KMS-11 (cell line): ENCODE measurements at regions not wholly inside any gene's neighbourhood (a gene's known extent, or its start where the extent isn't known, plus 50 kb on each side); places are given as distances from the start of the nearest gene placed in this dataset.

Experiments
- H2AFZ ChIP-seq: fragments of 200-600 bp; sonication (generic); 2 replicates; pipeline ENCODE4 v1.6.1; 2016; ENCODE audit warnings: antibody characterized with exemption, mixed run types, low read depth
- H3K27ac ChIP-seq: fragments of 200-600 bp; sonication (generic); 2 replicates; pipeline ENCODE4 v1.6.1; 2016; ENCODE audit warnings: mild to moderate bottlenecking, mixed run types
- H3K27me3 ChIP-seq: fragments of 200-600 bp; sonication (generic); 2 replicates; pipeline ENCODE4 v1.6.1; 2017; ENCODE audit warnings: mild to moderate bottlenecking, low read depth, mixed run types, moderate library complexity; ENCODE audit not compliant: insufficient read depth
- H3K36me3 ChIP-seq: fragments of 200-600 bp; sonication (generic); 2 replicates; pipeline ENCODE4 v1.6.1; 2017; ENCODE audit warnings: mild to moderate bottlenecking, mixed run types; ENCODE audit not compliant: insufficient read depth
- H3K4me1 ChIP-seq: fragments of 200-600 bp; sonication (generic); 2 replicates; pipeline ENCODE4 v1.6.1; 2016; ENCODE audit warnings: mild to moderate bottlenecking, low read depth, mixed run types; ENCODE audit not compliant: poor library complexity, severe bottlenecking
- H3K4me2 ChIP-seq: fragments of 200-600 bp; sonication (generic); 2 replicates; pipeline ENCODE4 v1.7.0; 2016; ENCODE audit warnings: mild to moderate bottlenecking, mixed run types
- H3K4me3 ChIP-seq: fragments of 200-600 bp; sonication (generic); IDR thresholded peaks from 2 replicates; pipeline ENCODE4 v1.6.1; 2017; ENCODE audit warnings: low read depth, low read length, mixed read lengths; ENCODE audit not compliant: insufficient read depth
- H3K79me2 ChIP-seq: fragments of 200-600 bp; sonication (generic); 2 replicates; pipeline ENCODE4 v1.6.1; 2016; ENCODE audit warnings: low read depth, mixed run types; ENCODE audit not compliant: insufficient read depth
- H3K9ac ChIP-seq: fragments of 200-600 bp; sonication (generic); 2 replicates; pipeline ENCODE4 v1.6.1; 2016; ENCODE audit warnings: mild to moderate bottlenecking, mixed run types
- H4K20me1 ChIP-seq: fragments of 200-600 bp; sonication (generic); 2 replicates; pipeline ENCODE4 v1.6.1; 2016; ENCODE audit warnings: mild to moderate bottlenecking, mixed run types; ENCODE audit not compliant: insufficient read depth
- TF ChIP-seq, protein P1 (sequence below): fragments of 200-600 bp; sonication (generic); conservative IDR thresholded peaks from 2 replicates; pipeline ENCODE4 v1.6.1; 2017; ENCODE audit warnings: low read depth, mild to moderate bottlenecking, antibody characterized with exemption, low read length, moderate library complexity, mixed read lengths

DNA sequence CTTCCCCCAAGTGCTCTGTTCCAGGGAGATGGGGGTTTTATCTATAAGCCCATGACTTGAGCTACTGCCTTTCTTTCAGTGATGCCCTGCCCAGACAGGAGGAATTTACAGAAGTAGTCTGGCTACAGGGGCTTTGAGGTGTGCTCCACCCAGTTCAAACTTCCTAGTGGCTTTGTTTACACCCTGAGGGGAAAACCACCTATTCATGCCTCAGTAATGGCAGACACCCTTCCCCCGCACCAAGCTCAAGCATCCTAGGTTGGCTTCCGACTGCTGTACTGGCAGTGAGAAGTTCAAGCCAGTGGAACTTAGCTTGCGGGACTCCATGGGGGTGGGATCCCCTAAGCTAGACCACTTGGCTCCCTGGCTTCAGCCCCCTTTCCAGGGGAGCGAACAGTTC lies 154.6 kb downstream of the IZUMO3 start:
- Histone ChIP-seq H3K4me1 (no peaks in the 10 kb centered on the region), H2AFZ (no peak overlapping the region), H3K27ac (no peak overlapping the region), H3K36me3 (no peaks in the 10 kb centered on the region), H3K4me3 (no peak overlapping the region), H3K9ac (no peak overlapping the region), H3K79me2 (no peaks in the 10 kb centered on the region), H4K20me1 (no peaks in the 10 kb centered on the region), H3K27me3 (no peaks in the 10 kb centered on the region), H3K4me2 (no peak overlapping the region)
- TF ChIP-seq, protein P1, sequence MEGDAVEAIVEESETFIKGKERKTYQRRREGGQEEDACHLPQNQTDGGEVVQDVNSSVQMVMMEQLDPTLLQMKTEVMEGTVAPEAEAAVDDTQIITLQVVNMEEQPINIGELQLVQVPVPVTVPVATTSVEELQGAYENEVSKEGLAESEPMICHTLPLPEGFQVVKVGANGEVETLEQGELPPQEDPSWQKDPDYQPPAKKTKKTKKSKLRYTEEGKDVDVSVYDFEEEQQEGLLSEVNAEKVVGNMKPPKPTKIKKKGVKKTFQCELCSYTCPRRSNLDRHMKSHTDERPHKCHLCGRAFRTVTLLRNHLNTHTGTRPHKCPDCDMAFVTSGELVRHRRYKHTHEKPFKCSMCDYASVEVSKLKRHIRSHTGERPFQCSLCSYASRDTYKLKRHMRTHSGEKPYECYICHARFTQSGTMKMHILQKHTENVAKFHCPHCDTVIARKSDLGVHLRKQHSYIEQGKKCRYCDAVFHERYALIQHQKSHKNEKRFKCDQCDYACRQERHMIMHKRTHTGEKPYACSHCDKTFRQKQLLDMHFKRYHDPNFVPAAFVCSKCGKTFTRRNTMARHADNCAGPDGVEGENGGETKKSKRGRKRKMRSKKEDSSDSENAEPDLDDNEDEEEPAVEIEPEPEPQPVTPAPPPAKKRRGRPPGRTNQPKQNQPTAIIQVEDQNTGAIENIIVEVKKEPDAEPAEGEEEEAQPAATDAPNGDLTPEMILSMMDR, result no peak

DNA sequence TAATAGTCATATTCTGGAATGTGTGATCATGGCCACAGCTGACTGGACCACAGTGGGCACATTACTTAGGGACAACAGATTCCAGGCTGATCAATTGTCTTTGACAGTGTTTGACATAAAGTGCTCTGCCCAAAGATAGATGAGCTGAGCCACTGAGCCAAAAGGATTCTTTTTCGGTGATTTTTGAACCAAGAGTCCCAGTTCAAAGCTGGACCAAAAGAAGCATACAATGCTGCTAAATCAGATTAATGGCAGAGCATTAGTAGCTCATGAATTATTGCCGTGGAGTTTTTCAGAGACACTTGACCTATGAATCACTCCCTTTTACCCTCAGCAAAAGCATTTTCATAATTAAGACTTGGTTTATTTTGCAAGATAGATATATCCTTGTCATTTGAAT lies 160.6 kb downstream of the IZUMO3 start:
- TF ChIP-seq, protein P1, result no peak
- H3K27ac ChIP-seq, result no peak overlapping the region

DNA sequence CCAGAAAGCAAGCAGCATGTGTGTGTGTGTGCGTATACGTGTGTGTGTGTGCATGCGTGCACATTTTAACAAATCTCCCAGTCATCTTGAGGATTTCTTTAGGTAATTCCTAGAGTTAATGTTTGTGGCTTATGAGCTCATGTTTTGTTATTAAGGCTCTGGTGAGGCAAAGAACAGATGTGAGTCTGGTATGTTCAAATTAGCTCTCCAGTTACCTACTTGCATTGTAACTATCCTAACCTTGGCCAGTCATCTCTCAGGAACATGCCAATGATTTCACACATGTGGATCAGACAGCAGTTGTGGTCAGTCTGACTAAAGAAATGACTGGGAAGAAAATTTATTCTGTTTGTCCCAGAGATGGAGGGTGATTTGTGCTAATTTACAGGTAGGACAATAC lies 163.1 kb downstream of the IZUMO3 start:
- H3K4me2 ChIP-seq, result no peak overlapping the region
- TF ChIP-seq, protein P1, result no peak
- H2AFZ ChIP-seq, result no peak overlapping the region
- no peaks in the 10 kb centered on the region for H4K20me1 ChIP-seq
- H3K27ac ChIP-seq, result no peak overlapping the region
- H3K9ac ChIP-seq, result no peak overlapping the region
- no peaks in the 10 kb centered on the region for H3K4me1 ChIP-seq
- H3K79me2 ChIP-seq, result no peaks in the 10 kb centered on the region
- no peaks in the 10 kb centered on the region for H3K36me3 ChIP-seq
- H3K4me3 ChIP-seq, result no peak overlapping the region
- H3K27me3 ChIP-seq, result no peaks in the 10 kb centered on the region

More for the DNA sequence above, 160.6 kb downstream of the IZUMO3 start:
- Histone ChIP-seq H3K4me1 (no peaks in the 10 kb centered on the region), H3K9ac (no peak overlapping the region), H3K79me2 (no peaks in the 10 kb centered on the region), H3K4me2 (no peak overlapping the region), H4K20me1 (no peaks in the 10 kb centered on the region), H3K36me3 (no peaks in the 10 kb centered on the region), H3K4me3 (no peak overlapping the region), H2AFZ (no peak overlapping the region), H3K27me3 (no peaks in the 10 kb centered on the region)

DNA sequence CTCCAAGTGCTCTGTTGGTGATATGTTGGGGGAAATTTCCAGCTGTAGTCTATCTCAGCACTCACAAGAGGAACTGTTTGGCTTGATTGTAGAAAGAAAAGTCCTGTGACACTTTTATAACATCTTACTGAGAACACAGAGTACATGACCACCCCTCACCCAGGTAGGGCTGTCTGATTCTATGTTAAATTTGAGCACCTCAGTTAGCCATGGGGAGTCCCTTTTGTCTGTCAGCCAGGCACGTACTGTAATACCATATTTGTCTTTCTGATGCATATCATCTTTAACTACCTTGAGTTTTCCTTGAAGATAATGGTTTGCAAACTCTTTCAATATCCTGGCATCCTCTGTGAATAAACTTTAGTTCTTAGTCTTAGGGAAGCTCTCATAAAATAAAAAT lies 164.5 kb downstream of the IZUMO3 start:
- Histone ChIP-seq H3K9ac (no peak overlapping the region), H3K4me3 (no peak overlapping the region), H3K36me3 (no peaks in the 10 kb centered on the region), H2AFZ (no peak overlapping the region), H4K20me1 (no peaks in the 10 kb centered on the region), H3K4me2 (no peak overlapping the region), H3K27ac (no peak overlapping the region), H3K27me3 (no peaks in the 10 kb centered on the region), H3K4me1 (no peaks in the 10 kb centered on the region), H3K79me2 (no peaks in the 10 kb centered on the region)
- TF ChIP-seq, protein P1, result no peak

DNA sequence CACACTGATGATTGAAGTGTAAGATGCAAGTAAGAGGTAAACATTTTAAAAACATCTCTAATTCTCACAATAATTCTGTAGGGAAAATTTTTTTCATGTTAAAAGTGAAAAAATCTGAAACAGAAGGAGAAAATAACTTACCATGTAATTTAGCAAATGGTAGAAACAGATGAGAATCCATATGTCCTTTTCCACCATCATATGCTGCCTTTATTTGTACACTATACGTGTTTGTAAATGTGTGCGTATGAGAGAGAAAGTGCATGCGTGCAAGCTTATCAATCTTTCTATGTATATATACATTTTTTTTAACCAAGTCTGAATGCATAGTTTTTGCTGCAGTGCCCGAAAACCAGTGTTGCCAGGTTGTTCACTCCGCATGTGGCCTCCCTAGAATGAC lies 186.7 kb downstream of the IZUMO3 start:
- no peak overlapping the region for H3K4me3 ChIP-seq
- H3K27me3 ChIP-seq, result no peaks in the 10 kb centered on the region
- TF ChIP-seq, protein P1, result no peak
- H4K20me1 ChIP-seq, result no peaks in the 10 kb centered on the region
- no peak overlapping the region for H2AFZ ChIP-seq
- H3K4me1 ChIP-seq, result no peaks in the 10 kb centered on the region
- no peaks in the 10 kb centered on the region for H3K36me3 ChIP-seq
- H3K9ac ChIP-seq, result no peak overlapping the region
- H3K27ac ChIP-seq, result no peak overlapping the region
- no peak overlapping the region for H3K4me2 ChIP-seq
- H3K79me2 ChIP-seq, result no peaks in the 10 kb centered on the region
